DOHH2 (cell line): ENCODE measurements at regions not wholly inside any gene's neighbourhood (a gene's known extent, or its start where the extent isn't known, plus 50 kb on each side); places are given as distances from the start of the nearest gene placed in this dataset.
A peak's percentile ranks its signal among the peaks of the same experiment; 100 is the strongest.

Experiments
- H3F3A ChIP-seq: fragments of 200-600 bp; sonication (generic), shearing (Covaris generic); 2 replicates; pipeline ENCODE4 v1.6.0; 2016; ENCODE audit warnings: antibody characterized with exemption, mild to moderate bottlenecking; ENCODE audit not compliant: control insufficient read depth, insufficient read depth
- H3K27ac ChIP-seq: fragments of 200-600 bp; sonication (generic); 2 replicates; pipeline ENCODE4 v1.5.1; 2014; ENCODE audit warnings: low read depth, mild to moderate bottlenecking, low read length, moderate library complexity
- H3K27me3 ChIP-seq: fragments of 200-600 bp; sonication (generic); 2 replicates; pipeline ENCODE4 v1.6.1; 2014; ENCODE audit warnings: mild to moderate bottlenecking, low read length, mixed read lengths; ENCODE audit not compliant: control insufficient read depth
- H3K36me3 ChIP-seq: fragments of 200-600 bp; sonication (generic); 2 replicates; pipeline ENCODE4 v1.6.1; 2014; ENCODE audit warnings: mild to moderate bottlenecking, low read length, moderate library complexity, mixed read lengths; ENCODE audit not compliant: control insufficient read depth
- H3K4me1 ChIP-seq: fragments of 200-600 bp; sonication (generic); 2 replicates; pipeline ENCODE4 v1.6.1; 2014; ENCODE audit warnings: mild to moderate bottlenecking, low read length, mixed read lengths; ENCODE audit not compliant: control insufficient read depth
- H3K4me2 ChIP-seq: fragments of 200-600 bp; sonication (generic); 2 replicates; pipeline ENCODE4 v1.6.0; 2014; ENCODE audit warnings: mild to moderate bottlenecking, low read length, moderate library complexity
- H3K4me3 ChIP-seq: fragments of 200-600 bp; sonication (generic); 2 replicates; pipeline ENCODE4 v1.5.1; 2014; ENCODE audit warnings: mild to moderate bottlenecking, low read length, mixed read lengths
- H3K79me2 ChIP-seq: fragments of 200-600 bp; sonication (generic); 2 replicates; pipeline ENCODE4 v1.6.1; 2014; ENCODE audit warnings: mild to moderate bottlenecking, low read length, mixed read lengths; ENCODE audit not compliant: control insufficient read depth
- H3K9me2 ChIP-seq: fragments of 200-600 bp; sonication (generic); replicated peaks from 2 replicates; pipeline ENCODE4 v1.6.1; 2014; ENCODE audit warnings: mild to moderate bottlenecking, low read length, mixed read lengths; ENCODE audit not compliant: control insufficient read depth
- H3K9me3 ChIP-seq: fragments of 200-600 bp; sonication (generic); 2 replicates; pipeline ENCODE4 v1.6.1; 2014; ENCODE audit warnings: antibody characterized with exemption, low read length, mixed read lengths; ENCODE audit not compliant: control insufficient read depth, insufficient read depth
- H4K20me1 ChIP-seq: fragments of 200-600 bp; sonication (generic); 2 replicates; pipeline ENCODE4 v1.6.0; 2014; ENCODE audit warnings: low read depth, mild to moderate bottlenecking, antibody characterized with exemption, low read length, moderate library complexity; ENCODE audit not compliant: control insufficient read depth, insufficient read depth
- EZH2phosphoT487 ChIP-seq: fragments of 200-600 bp; sonication (generic); IDR thresholded peaks from 2 replicates; pipeline ENCODE4 v1.6.1; 2017; ENCODE audit warnings: borderline replicate concordance, mild to moderate bottlenecking, antibody characterized with exemption, low read length, moderate library complexity, mixed read lengths
- TF ChIP-seq, protein P1 (sequence below): fragments of 200-600 bp; sonication (generic); IDR thresholded peaks from one replicate; pipeline ENCODE4 v1.5.1; 2014; ENCODE audit warnings: antibody characterized with exemption, mild to moderate bottlenecking, low read depth, low read length; ENCODE audit not compliant: poor library complexity, severe bottlenecking

DNA sequence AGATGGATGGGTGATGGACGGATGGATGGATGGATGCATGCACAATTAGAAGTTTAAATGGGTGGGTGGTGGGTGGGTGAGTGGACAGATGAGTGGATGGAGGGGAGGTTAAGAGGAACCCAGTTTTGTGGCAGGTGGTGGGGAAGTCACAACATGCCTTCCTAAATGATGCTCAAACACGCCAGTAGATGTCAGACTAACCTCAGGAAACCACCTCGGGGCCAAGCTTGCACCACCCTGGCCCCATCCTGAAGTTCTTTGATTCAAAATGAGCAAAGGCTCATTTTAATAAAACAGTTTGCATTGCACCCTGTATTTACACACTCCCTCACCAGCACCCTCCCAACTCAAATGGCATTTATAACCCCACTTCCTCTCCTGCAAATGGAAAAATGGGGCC is 91.4 kb upstream of the CACNA1A start:
- H3K4me2 ChIP-seq = no peak overlapping the region
- no peaks in the 10 kb centered on the region for H3F3A ChIP-seq
- no peaks in the 10 kb centered on the region; the same call in 1 of the 2 replicates for H3K27me3 ChIP-seq
- H3K36me3 ChIP-seq = no peaks in the 10 kb centered on the region
- H4K20me1 ChIP-seq = no peaks in the 10 kb centered on the region
- H3K9me3 ChIP-seq = no peaks in the 10 kb centered on the region
- H3K4me3 ChIP-seq = no peak overlapping the region
- no peak overlapping the region for H3K27ac ChIP-seq
- H3K79me2 ChIP-seq = no peaks in the 10 kb centered on the region
- H3K9me2 ChIP-seq = no peaks in the 10 kb centered on the region
- H3K4me1 ChIP-seq = 0 out of 2 replicates have a peak, but pooled peaks cover 2% of the 10 kb centered on the region
- TF ChIP-seq EZH2phosphoT487 = no peak
- TF ChIP-seq, protein P1, sequence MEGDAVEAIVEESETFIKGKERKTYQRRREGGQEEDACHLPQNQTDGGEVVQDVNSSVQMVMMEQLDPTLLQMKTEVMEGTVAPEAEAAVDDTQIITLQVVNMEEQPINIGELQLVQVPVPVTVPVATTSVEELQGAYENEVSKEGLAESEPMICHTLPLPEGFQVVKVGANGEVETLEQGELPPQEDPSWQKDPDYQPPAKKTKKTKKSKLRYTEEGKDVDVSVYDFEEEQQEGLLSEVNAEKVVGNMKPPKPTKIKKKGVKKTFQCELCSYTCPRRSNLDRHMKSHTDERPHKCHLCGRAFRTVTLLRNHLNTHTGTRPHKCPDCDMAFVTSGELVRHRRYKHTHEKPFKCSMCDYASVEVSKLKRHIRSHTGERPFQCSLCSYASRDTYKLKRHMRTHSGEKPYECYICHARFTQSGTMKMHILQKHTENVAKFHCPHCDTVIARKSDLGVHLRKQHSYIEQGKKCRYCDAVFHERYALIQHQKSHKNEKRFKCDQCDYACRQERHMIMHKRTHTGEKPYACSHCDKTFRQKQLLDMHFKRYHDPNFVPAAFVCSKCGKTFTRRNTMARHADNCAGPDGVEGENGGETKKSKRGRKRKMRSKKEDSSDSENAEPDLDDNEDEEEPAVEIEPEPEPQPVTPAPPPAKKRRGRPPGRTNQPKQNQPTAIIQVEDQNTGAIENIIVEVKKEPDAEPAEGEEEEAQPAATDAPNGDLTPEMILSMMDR = peak; percentile 70

DNA sequence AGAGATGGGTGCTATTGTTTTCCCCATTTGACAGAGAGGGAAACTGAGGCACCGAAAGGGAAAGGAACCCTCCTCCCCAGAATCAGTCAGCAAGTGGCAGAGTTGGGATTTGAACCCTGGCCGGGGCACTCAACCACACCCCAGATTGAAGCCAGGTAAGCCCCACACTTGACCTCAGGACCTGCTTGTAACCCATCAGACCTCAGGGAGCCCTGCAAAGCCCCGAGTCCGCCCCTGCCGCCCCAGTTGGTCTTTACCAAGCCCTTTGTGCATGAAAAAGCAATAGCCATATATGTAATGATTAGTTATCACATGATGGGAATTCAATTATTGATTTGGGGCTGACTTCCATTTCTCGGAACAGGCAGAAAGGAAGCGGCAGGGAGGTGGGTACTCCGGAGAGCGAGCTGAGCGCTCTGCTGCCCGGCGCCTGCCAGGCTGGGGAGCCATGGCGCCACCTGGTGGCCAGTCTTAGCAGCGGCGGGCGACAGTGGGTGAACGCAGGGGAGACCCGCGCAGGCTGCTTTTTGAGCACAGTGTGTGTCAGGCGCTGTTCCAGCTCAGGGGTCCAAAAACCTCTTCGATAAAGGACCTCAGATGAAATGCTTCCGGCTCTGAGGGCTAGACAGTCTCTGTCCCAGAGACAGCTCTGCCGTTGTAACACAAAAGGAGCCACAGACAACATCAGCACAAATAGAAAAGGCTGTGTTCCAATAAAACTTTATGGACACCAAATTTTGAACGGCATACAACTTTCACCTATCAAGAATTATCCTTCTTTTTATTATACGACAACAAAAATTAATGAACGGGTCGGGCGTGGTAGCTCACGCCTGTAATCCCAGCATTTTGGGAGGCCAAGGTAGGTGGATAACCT is 82.9 kb upstream of the CACNA1A start:
- H3K36me3 ChIP-seq = no peaks in the 10 kb centered on the region
- no peak overlapping the region for H3K4me2 ChIP-seq
- H3K9me3 ChIP-seq = no peaks in the 10 kb centered on the region
- H3K27ac ChIP-seq = no peak overlapping the region
- TF ChIP-seq, protein P1 = peak; percentile 95
- no peak for TF ChIP-seq EZH2phosphoT487
- H4K20me1 ChIP-seq = no peaks in the 10 kb centered on the region
- H3K79me2 ChIP-seq = no peaks in the 10 kb centered on the region
- H3K27me3 ChIP-seq = no peaks in the 10 kb centered on the region
- no peaks in the 10 kb centered on the region for H3K9me2 ChIP-seq
- no peak overlapping the region for H3K4me3 ChIP-seq
- H3K4me1 ChIP-seq = no peaks in the 10 kb centered on the region
- no peaks in the 10 kb centered on the region for H3F3A ChIP-seq

DNA sequence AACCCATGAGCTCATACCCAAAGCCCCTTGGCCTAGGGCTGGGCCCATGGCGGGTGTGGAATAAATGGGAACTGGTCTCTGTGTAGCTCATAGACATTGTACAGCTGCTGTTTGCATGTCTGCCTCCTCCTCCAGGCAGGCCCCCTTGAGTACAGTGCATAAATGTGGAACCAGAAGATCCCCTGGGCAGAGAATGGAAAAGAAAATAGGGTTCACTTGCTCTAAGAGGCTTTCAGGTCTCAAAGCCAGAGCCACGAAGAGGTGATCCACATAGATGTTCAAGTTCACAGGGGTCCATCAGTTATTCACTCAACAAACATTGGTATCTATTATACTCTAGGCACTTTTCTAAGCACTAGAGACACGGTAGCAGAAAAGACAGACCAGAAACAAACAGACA is 79.2 kb upstream of the CACNA1A start:
- TF ChIP-seq EZH2phosphoT487 = no peak
- TF ChIP-seq, protein P1 = no peak
- H3K27ac ChIP-seq = no peak overlapping the region
- no peak overlapping the region for H3K4me3 ChIP-seq
- no peaks in the 10 kb centered on the region for H3K9me3 ChIP-seq
- H3K36me3 ChIP-seq = no peaks in the 10 kb centered on the region
- no peaks in the 10 kb centered on the region for H3F3A ChIP-seq
- no peaks in the 10 kb centered on the region for H3K9me2 ChIP-seq
- H3K79me2 ChIP-seq = no peaks in the 10 kb centered on the region
- no peaks in the 10 kb centered on the region for H4K20me1 ChIP-seq
- no peaks in the 10 kb centered on the region for H3K27me3 ChIP-seq
- no peak overlapping the region for H3K4me2 ChIP-seq
- H3K4me1 ChIP-seq = no peaks in the 10 kb centered on the region
